OCI-LY7 (cell line): ENCODE measurements at regions not wholly inside any gene's neighbourhood (a gene's known extent, or its start where the extent isn't known, plus 50 kb on each side); places are given as distances from the start of the nearest gene placed in this dataset.

ENCODE experiments used
- BruUV-seq: library from RNA; stranded (reverse); fragments of 400-500 nt; replicated peaks from 2 replicates; lab custom pipeline; 2021; lab: Mats Ljungman, UMichigan
- CTCF ChIA-PET: fragments of 300-600 bp; sonication (Branson Sonifier 250); formaldehyde crosslinking; loops from one replicate; lab custom pipeline; 2022; ENCODE audit warnings: antibody characterized with exemption; ENCODE audit not compliant: unreplicated experiment; lab: Charles Lee
- POLR2A ChIA-PET: fragments of 300-600 bp; sonication (Branson Sonifier 250); formaldehyde crosslinking; loops from one replicate; lab custom pipeline; 2022; ENCODE audit warnings: antibody characterized with exemption; lab: Charles Lee
- DNase-seq: peaks from one replicate; pipeline ENCODE4 v3.0.0-alpha.2; 2015; ENCODE audit warnings: low spot score
- H2AFZ ChIP-seq: fragments of 200-600 bp; sonication (generic), shearing (Covaris generic); 2 replicates; pipeline ENCODE4 v1.6.1; 2014; ENCODE audit warnings: mild to moderate bottlenecking, antibody characterized with exemption, low read length, moderate library complexity
- H3K27ac ChIP-seq: fragments of 200-600 bp; sonication (generic); 2 replicates; pipeline ENCODE4 v1.5.1; 2014; ENCODE audit warnings: mixed run types, low read depth, mild to moderate bottlenecking, moderate library complexity, low read length, inconsistent platforms; ENCODE audit not compliant: poor library complexity, severe bottlenecking
- H3K36me3 ChIP-seq: fragments of 200-600 bp; sonication (generic); 2 replicates; pipeline ENCODE4 v1.6.1; 2014; ENCODE audit warnings: mild to moderate bottlenecking, antibody characterized with exemption, low read length, moderate library complexity, mixed read lengths; ENCODE audit not compliant: insufficient read depth
- H3K4me1 ChIP-seq: fragments of 200-600 bp; sonication (generic); 2 replicates; pipeline ENCODE4 v1.5.1; 2014; ENCODE audit warnings: mild to moderate bottlenecking, low read length; ENCODE audit not compliant: insufficient read depth, poor library complexity, severe bottlenecking
- H3K4me2 ChIP-seq: fragments of 200-600 bp; sonication (generic); 2 replicates; pipeline ENCODE4 v1.6.1; 2014; ENCODE audit warnings: mild to moderate bottlenecking, low read length
- H3K4me3 ChIP-seq: fragments of 200-600 bp; sonication (generic); 2 replicates; pipeline ENCODE4 v1.5.1; 2014; ENCODE audit warnings: mild to moderate bottlenecking, low read depth, low read length; ENCODE audit not compliant: poor library complexity, severe bottlenecking
- H3K79me2 ChIP-seq: fragments of 200-600 bp; sonication (generic); 2 replicates; pipeline ENCODE4 v1.6.1; 2016; ENCODE audit warnings: low read depth, mild to moderate bottlenecking, low read length, moderate library complexity, mixed read lengths; ENCODE audit not compliant: insufficient read depth
- H3K9me2 ChIP-seq: fragments of 200-600 bp; sonication (generic); 2 replicates; pipeline ENCODE4 v1.6.1; 2016; ENCODE audit warnings: mild to moderate bottlenecking, low read length, mixed read lengths; ENCODE audit not compliant: insufficient read depth
- H3K9me3 ChIP-seq: fragments of 200-600 bp; sonication (generic); 2 replicates; pipeline ENCODE4 v1.6.1; 2014; ENCODE audit warnings: mild to moderate bottlenecking, mixed run types, low read length, mixed read lengths
- H4K20me1 ChIP-seq: fragments of 200-600 bp; sonication (generic); 2 replicates; pipeline ENCODE4 v1.6.1; 2014; ENCODE audit warnings: mild to moderate bottlenecking, antibody characterized with exemption, low read length, moderate library complexity, mixed read lengths; ENCODE audit not compliant: insufficient read depth
- CTCF ChIP-seq: fragments of 200-600 bp; sonication (generic); conservative IDR thresholded peaks from 2 replicates; pipeline ENCODE4 v1.5.1; 2014; ENCODE audit warnings: mild to moderate bottlenecking, antibody characterized with exemption, low read length, moderate library complexity, mixed read lengths
- EZH2phosphoT487 ChIP-seq: fragments of 200-600 bp; sonication (generic); IDR thresholded peaks from 2 replicates; pipeline ENCODE4 v1.6.1; 2018; ENCODE audit warnings: low read depth, borderline replicate concordance, mild to moderate bottlenecking, mixed run types, antibody characterized with exemption, low read length, moderate library complexity, mixed read lengths
- intact Hi-C: fragments of 100-400 bp; cut with micrococcal nuclease; formaldehyde crosslinking; loops from one replicate; pipeline ENCODE4 v1.10.0; 2022; ENCODE audit not compliant: unreplicated experiment

GRCh38 chr14:43019826-43020225, 1413.2 kb downstream of the LRFN5 start:
- no peak overlapping the region for H3K4me2 ChIP-seq
- H3K4me1 ChIP-seq: no peaks in the 10 kb centered on the region
- H2AFZ ChIP-seq: no peak overlapping the region
- H3K4me3 ChIP-seq: no peak overlapping the region
- H3K9me3 ChIP-seq: 0 out of 2 replicates have a peak, but pooled peaks cover 13% of the 10 kb centered on the region
- TF ChIP-seq EZH2phosphoT487 (no peak), CTCF (no peak)
- H3K27ac ChIP-seq: no peak overlapping the region
- BruUV-seq: no TSS peak
- ChIA-PET POLR2A (no interaction called here), CTCF (no interaction called here)
- no peaks in the 10 kb centered on the region for H3K79me2 ChIP-seq
- H4K20me1 ChIP-seq: no peaks in the 10 kb centered on the region
- intact Hi-C loops: no loop called here
- DNase-seq: no peak
- H3K9me2 ChIP-seq: no peaks in the 10 kb centered on the region
- H3K36me3 ChIP-seq: no peaks in the 10 kb centered on the region

GRCh38 chr14:43014338-43014737, 1407.7 kb downstream of the LRFN5 start:
- Histone ChIP-seq H3K4me3 (no peak overlapping the region), H3K27ac (no peak overlapping the region), H4K20me1 (no peaks in the 10 kb centered on the region), H3K4me1 (no peaks in the 10 kb centered on the region), H3K9me2 (no peaks in the 10 kb centered on the region), H2AFZ (no peak overlapping the region), H3K9me3 (no peaks in the 10 kb centered on the region; the same call in 1 of the 2 replicates), H3K36me3 (no peaks in the 10 kb centered on the region), H3K79me2 (no peaks in the 10 kb centered on the region), H3K4me2 (no peak overlapping the region)
- DNase-seq: no peak
- BruUV-seq: no TSS peak
- TF ChIP-seq EZH2phosphoT487 (no peak), CTCF (no peak)
- intact Hi-C loops: no loop called here
- POLR2A ChIA-PET: interaction anchor here (0.6 kb wide), 1 partner anchor 113 kb away, joined by 3 read pairs; no protein-coding TSS in a partner anchor
- CTCF ChIA-PET: no interaction called here

GRCh38 chr14:43012817-43013216, 1406.1 kb downstream of the LRFN5 start:
- no peaks in the 10 kb centered on the region for H3K79me2 ChIP-seq
- CTCF ChIA-PET: no interaction called here
- no peak for DNase-seq
- H3K4me1 ChIP-seq: no peaks in the 10 kb centered on the region
- H4K20me1 ChIP-seq: no peaks in the 10 kb centered on the region
- POLR2A ChIA-PET: no interaction called here
- H2AFZ ChIP-seq: no peak overlapping the region
- H3K36me3 ChIP-seq: no peaks in the 10 kb centered on the region
- H3K9me3 ChIP-seq: peaks cover 4% of the 10 kb centered on the region; the same call in 1 of the 2 replicates
- no peak overlapping the region for H3K27ac ChIP-seq
- no peaks in the 10 kb centered on the region for H3K9me2 ChIP-seq
- no TSS peak for BruUV-seq
- TF ChIP-seq CTCF (no peak), EZH2phosphoT487 (no peak)
- no peak overlapping the region for H3K4me2 ChIP-seq
- H3K4me3 ChIP-seq: no peak overlapping the region
- intact Hi-C loops: no loop called here
